ENCODE measurements at regions not wholly inside any gene's neighbourhood (a gene's known extent, or its start where the extent isn't known, plus 50 kb on each side); places are given as distances from the start of the nearest gene placed in this dataset.

GRCh38 chr5:176730815-176731475, 79.4 kb upstream of the UNC5A start:
- H3K4me2 ChIP-seq (ENCODE audit: low read depth, low read length) = no peak overlapping the region
- FAIRE-seq = no peak
- H3K27ac ChIP-seq (ENCODE audit: extremely low read length, insufficient read depth, low read length) = no peak overlapping the region
- H3K79me2 ChIP-seq (ENCODE audit: insufficient read depth, low read length) = no peaks in the 10 kb centered on the region
- H3K4me3 ChIP-seq (replicated peaks in 1 of 3; ENCODE audit: insufficient read depth in 1 of 3, low read depth in 2 of 3, low read length in 3 of 3) = no peak overlapping the region
- WGBS (ENCODE audit: low lambda C conversion rate) = 15% methylated on average over 10 of the region's 10 CpGs
- ATAC-seq = no peak
- no peaks in the 10 kb centered on the region for H3K9me3 ChIP-seq (ENCODE audit: low read length)
- BruUV-seq (replicated peaks) = no TSS peak
- H2AFZ ChIP-seq (ENCODE audit: low read length) = no peak overlapping the region
- no peak for DNase-seq (ENCODE audit: low spot score)
- in situ Hi-C loops (cut with HindIII; ENCODE audit: extremely low pct_ligation_motif_present, low pct_unique_long_range_greater_than_20kb) = no loop called here
- peak; percentile 92 for TF ChIP-seq ZNF12 (CRISPR knock-in tag; IDR thresholded peaks at IDR 0.05)
- no peak for TF ChIP-seq ETV6 (CRISPR knock-in tag; conservative IDR thresholded peaks at IDR 0.05)
- CTCF ChIA-PET (ENCODE audit: low intra/inter-chr PET ratio, low total read pairs) = no interaction called here
- H3K9ac ChIP-seq (ENCODE audit: insufficient read depth, low read depth, low read length) = no peak overlapping the region
- H3K36me3 ChIP-seq (replicated peaks in 1 of 2; ENCODE audit: control insufficient read depth in 1 of 2, insufficient read depth in 2 of 2, low read length in 2 of 2) = no peaks in the 10 kb centered on the region
- H3K27me3 ChIP-seq (ENCODE audit: control insufficient read depth in 1 of 2, insufficient read depth in 2 of 2, low read length in 2 of 2) = peaks cover 15 to 91% of the 10 kb centered on the region in 2 experiments
- intact Hi-C loops (cut with micrococcal nuclease; ENCODE audit: unreplicated experiment) = no loop called here
- POLR2A ChIA-PET = no interaction called here
- H3K4me1 ChIP-seq (ENCODE audit: insufficient read depth, low read length) = no peaks in the 10 kb centered on the region
- H4K20me1 ChIP-seq (ENCODE audit: insufficient read depth, low read length) = peaks cover 6% of the 10 kb centered on the region; the same call in 1 of the 2 replicates

GRCh38 chr5:176731506-176732160, 78.7 kb upstream of the UNC5A start:
- no TSS peak for BruUV-seq (replicated peaks)
- ChIA-PET POLR2A (no interaction called here), CTCF (ENCODE audit: low intra/inter-chr PET ratio, low total read pairs) (no interaction called here)
- Histone ChIP-seq H3K4me3 (replicated peaks in 1 of 3; ENCODE audit: insufficient read depth in 1 of 3, low read depth in 2 of 3, low read length in 3 of 3) (no peak overlapping the region), H3K27me3 (ENCODE audit: control insufficient read depth in 1 of 2, insufficient read depth in 2 of 2, low read length in 2 of 2) (peaks cover 12 to 91% of the 10 kb centered on the region in 2 experiments), H3K79me2 (ENCODE audit: insufficient read depth, low read length) (no peaks in the 10 kb centered on the region), H3K27ac (ENCODE audit: extremely low read length, insufficient read depth, low read length) (no peak overlapping the region), H3K9ac (ENCODE audit: insufficient read depth, low read depth, low read length) (no peak overlapping the region), H3K36me3 (replicated peaks in 1 of 2; ENCODE audit: control insufficient read depth in 1 of 2, insufficient read depth in 2 of 2, low read length in 2 of 2) (no peaks in the 10 kb centered on the region), H3K4me1 (ENCODE audit: insufficient read depth, low read length) (no peaks in the 10 kb centered on the region), H2AFZ (ENCODE audit: low read length) (no peak overlapping the region), H3K9me3 (ENCODE audit: low read length) (no peaks in the 10 kb centered on the region), H3K4me2 (ENCODE audit: low read depth, low read length) (no peak overlapping the region), H4K20me1 (ENCODE audit: insufficient read depth, low read length) (peaks cover 6% of the 10 kb centered on the region; the same call in 1 of the 2 replicates)
- no peak for FAIRE-seq
- ATAC-seq = no peak
- WGBS (ENCODE audit: low lambda C conversion rate) = 5% methylated on average over 6 of the region's 7 CpGs
- in situ Hi-C loops (cut with HindIII; ENCODE audit: extremely low pct_ligation_motif_present, low pct_unique_long_range_greater_than_20kb) (no loop called here), intact Hi-C loops (cut with micrococcal nuclease; ENCODE audit: unreplicated experiment) (no loop called here)
- DNase-seq (ENCODE audit: low spot score) = no peak
- TF ChIP-seq CEBPB (IDR thresholded peaks at IDR 0.05; ENCODE audit: borderline replicate concordance, low read depth, low read length) (peak; percentile 42; the same call in 1 of the 2 replicates), EP300 (IDR thresholded peaks at IDR 0.05; ENCODE audit: low read depth in 2 of 2, low read length in 2 of 2) (no peak), EP300 (CRISPR knock-in tag; IDR thresholded peaks at IDR 0.05; ENCODE audit: borderline replicate concordance) (no peak)

Data from HepG2 (cell line).